NCI-H1694 treated with DMSO at 0.1 percent for 48 hours (cell line): ENCODE measurements at regions not wholly inside any gene's neighbourhood (a gene's known extent, or its start where the extent isn't known, plus 50 kb on each side); places are given as distances from the start of the nearest gene placed in this dataset.
A peak's percentile ranks its signal among the peaks of the same experiment; 100 is the strongest.
"Not testable (repeated sequence)": the region's sequence is repeated elsewhere in the genome, so short reads cannot be mapped to it uniquely, and the experiment has no call there.

Experiments used
- DNase-seq: peaks from one replicate; lab custom pipeline; 2025; lab: John Stamatoyannopoulos, UW

GRCh38 chr12:39699079-39699478 is 79.5 kb upstream of the ABCD2 start:
- DNase-seq, result not testable (repeated sequence)

DNA sequence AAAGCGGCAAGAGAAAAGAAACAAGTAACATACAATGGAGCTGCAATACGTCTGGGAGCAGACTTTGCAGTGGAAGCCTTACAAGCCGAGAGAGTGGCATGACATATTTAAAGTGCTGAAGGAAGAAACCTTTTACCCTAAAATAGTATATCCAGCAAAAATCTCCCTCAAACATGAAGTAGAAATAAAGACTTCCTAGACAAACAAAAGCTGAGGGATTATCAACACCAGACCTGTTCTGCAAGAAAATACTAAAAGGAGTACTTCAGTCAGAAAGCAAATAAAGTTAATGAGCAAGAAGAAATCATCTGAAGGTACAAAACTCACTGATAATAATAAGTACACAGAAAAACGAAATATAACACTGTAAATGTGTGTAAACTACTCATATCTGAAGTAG is 77.5 kb upstream of the ABCD2 start:
- no peak for DNase-seq

DNA sequence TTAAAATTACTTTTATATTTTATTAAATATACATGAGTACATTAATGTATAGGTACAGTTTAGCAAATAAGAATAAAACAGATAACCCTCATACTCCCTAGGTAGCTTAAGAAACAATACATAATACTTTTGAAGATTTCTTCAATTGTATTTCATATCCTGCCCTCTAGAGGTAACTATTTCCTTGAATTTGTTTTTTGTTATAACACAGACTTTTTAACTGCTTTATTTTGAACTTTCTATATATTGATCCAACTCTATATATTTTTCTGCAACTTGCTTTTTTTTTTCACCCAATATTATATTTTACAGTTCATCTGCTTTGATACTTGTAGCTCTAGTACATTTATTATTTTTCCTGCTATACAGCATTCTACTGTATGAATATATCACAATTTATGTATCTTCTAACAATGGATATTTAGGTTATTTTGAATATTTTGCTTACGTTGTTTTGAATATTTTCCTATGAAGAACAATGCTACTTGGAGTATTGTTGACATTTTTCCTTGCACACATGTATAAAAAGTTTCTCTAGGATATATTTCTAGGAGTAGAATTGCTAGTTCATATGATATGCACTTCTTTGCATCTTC is 72.8 kb upstream of the ABCD2 start:
- DNase-seq, result peak; percentile 7

GRCh38 chr12:39685854-39686657 is 66.5 kb upstream of the ABCD2 start:
- DNase-seq, result no peak

DNA sequence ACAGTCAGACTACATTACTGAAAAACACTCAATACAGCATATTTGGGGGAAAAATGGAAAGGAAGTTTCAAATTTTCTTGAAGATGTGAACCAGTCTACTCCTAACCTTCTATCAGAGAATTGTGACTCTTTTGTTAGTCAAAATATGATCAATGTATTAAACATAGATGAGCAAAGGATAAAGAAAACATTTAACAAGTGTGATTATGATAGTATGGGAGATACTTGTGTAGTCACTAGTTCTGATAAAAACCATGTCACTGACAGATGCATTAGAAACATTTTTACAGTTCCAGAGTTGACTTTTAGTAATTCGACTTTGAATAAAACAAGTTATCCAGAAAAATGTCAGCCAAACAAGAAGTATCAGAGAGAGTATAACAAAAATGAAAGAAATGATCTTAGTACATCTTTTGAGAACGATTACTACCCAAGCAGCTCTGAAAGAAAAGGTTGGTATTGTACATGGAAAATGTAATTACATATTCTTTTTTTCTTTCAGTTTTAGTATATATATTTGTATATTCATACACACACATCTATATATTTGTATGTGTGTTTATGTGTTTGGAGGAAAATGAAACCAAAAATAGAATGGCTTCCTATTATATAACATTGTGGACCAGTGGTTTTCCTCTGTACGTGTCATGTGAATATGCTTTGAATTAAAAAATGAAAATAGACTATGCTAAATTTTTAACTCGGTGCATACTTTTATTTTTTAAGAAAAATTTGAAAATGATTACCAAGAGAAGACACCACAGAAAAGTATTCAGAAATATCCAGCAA is 63.3 kb upstream of the ABCD2 start:
- no peak for DNase-seq

DNA sequence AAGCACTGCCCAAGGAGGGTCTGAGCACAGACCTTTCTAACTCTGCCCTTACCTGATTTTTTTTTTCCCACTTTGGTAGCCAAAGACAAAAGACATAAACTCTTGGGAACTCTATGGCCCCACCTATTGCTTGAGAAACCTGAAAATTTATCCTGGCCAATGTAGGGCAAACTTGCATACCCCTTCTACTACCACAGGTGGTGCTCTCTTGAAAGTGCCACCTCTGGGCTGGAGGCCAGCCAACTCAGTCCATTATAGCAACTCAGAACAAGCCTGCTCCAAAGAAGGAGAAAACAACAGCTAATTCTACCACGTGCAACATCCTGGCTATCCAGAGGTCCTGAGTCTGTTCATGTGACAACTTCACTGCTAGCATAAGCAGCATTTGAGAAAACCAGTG is 55.7 kb upstream of the ABCD2 start:
- DNase-seq, result no peak

DNA sequence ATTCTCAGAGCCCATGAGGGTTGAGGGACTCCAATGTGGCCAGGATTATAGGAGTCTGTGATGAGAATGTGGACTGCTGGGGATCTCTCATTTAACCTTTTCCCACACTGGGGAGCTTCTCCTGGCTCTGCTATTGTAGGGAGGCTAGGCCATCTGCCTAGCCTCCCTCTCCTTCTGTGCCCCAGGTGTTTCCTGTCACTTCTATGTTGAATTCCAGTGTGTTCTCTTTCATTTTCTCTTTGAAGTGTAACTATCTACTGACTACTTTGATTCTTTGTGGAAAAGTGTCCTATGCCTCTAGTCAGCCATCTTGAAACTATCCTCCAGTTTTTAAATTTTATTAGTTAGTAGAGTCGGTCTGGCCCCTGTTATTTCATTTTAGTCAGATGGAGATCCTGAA is 53.4 kb upstream of the ABCD2 start:
- no peak for DNase-seq

- no peak for DNase-seq
Observed at GRCh38 chr12:39671898-39672875, 52.6 kb upstream of the ABCD2 start.

DNA sequence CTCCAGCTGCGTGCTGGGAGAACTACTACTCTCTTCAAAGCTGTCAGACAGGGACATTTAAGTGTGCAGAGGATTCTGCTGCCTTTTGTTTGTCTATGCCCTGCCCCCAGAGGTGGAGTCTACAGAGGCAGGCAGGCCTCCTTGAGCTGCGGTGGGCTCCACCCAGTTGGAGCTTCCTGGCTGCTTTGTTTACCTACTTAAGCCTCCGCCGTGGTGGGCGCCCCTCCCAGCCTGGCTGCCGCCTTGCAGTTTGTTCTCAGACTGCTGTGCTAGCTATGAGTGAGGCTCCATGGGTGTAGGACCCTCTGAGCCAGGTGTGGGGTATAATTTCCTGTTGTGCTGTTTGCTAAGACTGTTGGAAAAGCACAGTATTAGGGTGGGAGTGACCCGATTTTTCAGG is 49.9 kb upstream of the ABCD2 start:
- DNase-seq, result not testable (repeated sequence)
